NCI-H1417 treated with DMSO at 0.1 percent for 48 hours (cell line): ENCODE measurements at regions not wholly inside any gene's neighbourhood (a gene's known extent, or its start where the extent isn't known, plus 50 kb on each side); places are given as distances from the start of the nearest gene placed in this dataset.
A peak's percentile ranks its signal among the peaks of the same experiment; 100 is the strongest.

Source experiments
- DNase-seq: peaks from one replicate; lab custom pipeline; 2025; lab: John Stamatoyannopoulos, UW

GRCh38 chr6:126907312-126907711 lies 211.2 kb upstream of the RSPO3 start:
- DNase-seq, result no peak

DNA sequence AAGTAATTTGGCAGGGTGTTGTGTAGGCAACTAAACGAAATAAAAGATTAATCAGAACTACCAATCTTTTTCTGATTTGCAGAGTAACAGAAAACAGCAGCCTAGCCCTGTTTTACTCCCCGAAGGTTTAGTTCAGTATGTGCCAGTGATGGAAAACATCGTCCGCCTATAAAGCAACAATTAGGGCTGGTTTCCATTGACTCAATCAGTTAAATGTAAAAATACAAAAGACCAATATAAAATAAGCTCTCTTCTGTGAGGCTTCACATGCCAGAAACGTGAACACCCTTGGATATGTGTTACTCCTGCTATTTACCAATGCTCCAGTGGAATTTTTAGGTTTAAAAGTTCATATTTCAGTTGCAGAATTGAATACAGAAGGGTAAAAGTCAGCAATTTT lies 210.5 kb upstream of the RSPO3 start:
- DNase-seq, result no peak

- no peak for DNase-seq
These were observed 209.0 kb upstream of the RSPO3 start for GRCh38 chr6:126909493-126909892.

- DNase-seq, result no peak
These were observed 204.8 kb upstream of the RSPO3 start for GRCh38 chr6:126913651-126914050.

- no peak for DNase-seq
These were observed 204.3 kb upstream of the RSPO3 start for GRCh38 chr6:126914172-126914571.

GRCh38 chr6:126914801-126915200 lies 203.7 kb upstream of the RSPO3 start:
- no peak for DNase-seq

DNA sequence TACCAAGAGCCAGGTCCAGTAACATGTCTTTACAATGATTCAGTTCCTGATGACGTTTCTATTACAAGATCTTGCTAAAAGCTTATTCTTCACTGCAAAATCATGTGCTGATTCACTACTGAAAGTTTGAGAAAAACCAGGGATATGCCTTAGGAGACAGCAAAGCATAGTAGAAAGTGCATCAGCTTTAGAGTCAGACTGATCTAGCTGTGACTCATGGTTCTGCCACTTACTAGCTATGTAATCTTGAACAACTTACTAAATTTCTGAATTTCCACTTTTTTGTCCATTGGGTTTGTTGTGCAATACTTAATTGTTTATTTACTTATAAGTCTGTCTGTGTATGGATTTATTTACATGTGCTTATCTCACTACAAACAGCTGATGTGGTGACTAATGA lies 198.5 kb upstream of the RSPO3 start:
- no peak for DNase-seq

DNA sequence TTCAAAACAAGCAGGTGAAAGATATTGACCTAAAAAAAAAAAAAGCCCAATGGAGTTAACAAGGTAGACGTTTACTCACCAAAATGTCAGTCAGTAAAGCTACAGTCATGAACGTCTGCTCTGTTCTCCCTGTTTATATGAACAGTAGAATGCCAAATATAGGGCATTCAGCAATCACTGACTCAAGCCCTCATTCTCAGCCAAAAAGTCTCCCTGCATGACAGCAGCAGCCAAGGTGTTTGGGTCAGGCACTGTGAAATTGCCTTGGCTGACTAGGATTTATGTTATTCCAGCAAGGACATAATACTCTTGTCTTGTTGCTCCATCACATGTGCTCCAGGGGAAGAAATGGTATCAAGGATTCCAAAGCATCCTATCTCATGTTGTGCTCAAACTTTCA lies 194.7 kb upstream of the RSPO3 start:
- DNase-seq, result no peak

- DNase-seq, result no peak
These were observed 191.5 kb upstream of the RSPO3 start for GRCh38 chr6:126926926-126927325.

- DNase-seq, result no peak
These were observed 190.6 kb upstream of the RSPO3 start for GRCh38 chr6:126927841-126928240.

- DNase-seq, result no peak
These were observed 181.0 kb upstream of the RSPO3 start for GRCh38 chr6:126937426-126937825.

GRCh38 chr6:126939784-126940183 lies 178.7 kb upstream of the RSPO3 start:
- no peak for DNase-seq

DNA sequence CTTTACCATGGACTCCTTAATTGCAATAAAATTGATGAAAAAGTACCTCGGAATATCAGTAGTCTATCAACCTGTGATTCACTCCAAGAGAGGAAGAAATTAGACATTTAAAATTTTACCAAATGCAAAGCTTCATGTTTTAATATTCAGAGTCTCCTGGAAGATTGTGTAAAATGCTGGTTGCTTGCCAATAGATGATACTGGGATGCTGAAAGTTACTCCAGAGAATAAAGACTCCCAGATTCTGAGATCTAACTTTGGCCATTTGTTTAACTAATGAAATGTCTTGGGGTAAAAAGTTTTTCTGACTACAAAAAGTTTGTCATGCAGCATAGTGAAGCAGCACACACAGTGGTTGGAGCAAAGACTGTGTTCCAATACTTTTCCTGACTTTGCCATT lies 176.7 kb upstream of the RSPO3 start:
- DNase-seq, result no peak

DNA sequence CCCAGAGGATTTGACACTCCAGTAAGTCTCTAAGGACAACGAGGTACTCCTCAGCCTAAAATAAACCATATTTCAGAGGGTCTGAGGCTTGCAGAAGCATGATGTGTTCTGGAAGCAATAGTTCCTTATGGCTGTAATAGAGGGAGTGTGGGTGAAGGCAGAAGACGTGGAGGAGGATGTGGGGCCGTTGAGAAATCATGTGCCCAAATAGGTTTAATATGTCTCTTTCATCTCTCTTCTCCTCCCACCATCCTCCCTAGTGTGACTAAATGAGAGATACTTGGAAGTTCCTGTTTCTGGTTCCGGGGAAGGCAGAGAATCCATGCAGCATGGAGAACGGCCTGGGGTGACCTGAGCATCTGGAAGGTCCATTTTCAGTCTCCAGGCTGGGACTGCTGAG lies 174.0 kb upstream of the RSPO3 start:
- no peak for DNase-seq

GRCh38 chr6:126945150-126945685 lies 173.3 kb upstream of the RSPO3 start:
- no peak for DNase-seq

- no peak for DNase-seq
These were observed 172.6 kb upstream of the RSPO3 start for GRCh38 chr6:126945812-126946360.

GRCh38 chr6:126947070-126947469 lies 171.4 kb upstream of the RSPO3 start:
- DNase-seq, result no peak

DNA sequence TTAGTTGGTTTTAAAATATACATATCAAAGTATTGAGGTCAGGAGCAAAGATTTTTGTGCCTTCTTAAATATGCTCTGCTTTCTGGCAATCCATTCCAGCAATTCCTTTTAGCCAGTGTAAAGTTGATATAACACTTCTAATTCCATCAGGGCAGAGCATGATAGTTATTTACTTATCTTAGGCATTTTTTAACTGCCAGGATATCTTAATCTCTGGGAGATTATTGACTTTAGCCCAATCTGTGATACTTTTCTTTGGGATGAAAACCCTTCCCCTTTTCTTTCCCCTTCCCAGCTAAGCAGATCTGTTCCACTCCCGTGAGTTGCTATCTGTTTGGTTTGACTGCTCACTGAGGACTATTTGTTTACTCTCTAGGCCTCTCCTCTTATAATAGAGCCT lies 168.7 kb upstream of the RSPO3 start:
- no peak for DNase-seq

GRCh38 chr6:126955621-126956020 lies 162.8 kb upstream of the RSPO3 start:
- no peak for DNase-seq

GRCh38 chr6:126957721-126958120 lies 160.8 kb upstream of the RSPO3 start:
- DNase-seq, result no peak

GRCh38 chr6:126959765-126960164 lies 158.7 kb upstream of the RSPO3 start:
- no peak for DNase-seq

- peak; percentile 52 for DNase-seq
These were observed 155.2 kb upstream of the RSPO3 start for GRCh38 chr6:126963077-126963809.

DNA sequence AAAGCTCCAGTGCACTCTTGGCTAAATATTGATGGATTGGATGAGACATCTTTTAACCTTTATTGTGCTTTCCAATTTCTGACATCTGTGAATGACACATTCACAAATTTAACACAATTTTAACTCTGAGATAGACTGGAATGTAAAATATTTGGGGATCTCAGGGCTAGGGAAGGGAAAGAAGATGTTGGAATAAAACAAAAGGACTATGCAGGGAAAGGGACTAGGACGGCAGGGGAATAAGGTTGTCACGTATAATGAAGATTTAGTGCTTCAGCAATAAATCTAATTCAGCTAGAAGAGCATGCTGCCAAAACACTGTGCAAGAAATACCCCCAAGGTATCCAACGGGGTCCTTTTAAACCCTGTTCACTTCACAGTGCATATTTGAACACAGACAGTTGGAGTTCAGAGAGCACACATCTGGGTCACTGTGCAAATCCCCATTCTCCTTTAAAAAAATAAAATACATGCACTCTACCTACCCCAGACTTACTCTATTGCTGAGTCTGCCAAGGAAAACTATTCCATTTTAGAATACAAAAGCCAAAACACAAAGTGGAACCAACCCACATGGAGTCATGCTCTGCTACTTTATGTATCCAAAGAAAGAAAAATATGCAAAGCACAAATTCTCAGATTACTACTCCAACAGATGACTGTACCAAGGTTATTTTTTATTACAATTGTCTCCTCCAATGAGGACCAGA lies 151.0 kb upstream of the RSPO3 start:
- DNase-seq, result no peak
